H1 (cell line): ENCODE measurements at regions not wholly inside any gene's neighbourhood (a gene's known extent, or its start where the extent isn't known, plus 50 kb on each side); places are given as distances from the start of the nearest gene placed in this dataset.

Experiments used
- CTCF ChIA-PET: fragments of 300-600 bp; sonication (Branson Sonifier 250); formaldehyde crosslinking; loops from one replicate; lab custom pipeline; 2021; ENCODE audit not compliant: partially characterized antibody; lab: Charles Lee
- POLR2A ChIA-PET: fragments of 300-600 bp; sonication (Branson Sonifier 250); formaldehyde crosslinking; loops from one replicate; lab custom pipeline; 2021; ENCODE audit warnings: inconsistent platforms; ENCODE audit not compliant: partially characterized antibody; lab: Charles Lee
- DNase-seq, 2 experiments: peaks; one replicate each; pipeline versions ENCODE4 v3.0.0 to v3.0.0-alpha.2; 2010 to 2022; ENCODE audit warnings: low spot score in 2 of 2, low read depth in 1 of 2, mixed read lengths in 1 of 2
- FAIRE-seq: peaks from 2 replicates; lab custom pipeline; 2011; peaks lifted over from hg19 to GRCh38; lab: Jason Lieb, UNC
- H2AFZ ChIP-seq: 2 replicates; pipeline ENCODE4 v1.8.1; 2012; ENCODE audit warnings: low read length, inconsistent platforms
- H2AK5ac ChIP-seq: 2 replicates; pipeline ENCODE4 v1.6.1; 2013; ENCODE audit warnings: low read depth, low read length
- H2BK120ac ChIP-seq: replicated peaks from 2 replicates; pipeline ENCODE3; 2013; ENCODE audit warnings: low read depth, low read length, inconsistent platforms
- H2BK12ac ChIP-seq: 2 replicates; pipeline ENCODE4 v1.6.1; 2013; ENCODE audit warnings: low read depth, low read length
- H2BK15ac ChIP-seq: 2 replicates; pipeline ENCODE4 v1.6.1; 2013; ENCODE audit warnings: low read length
- H2BK20ac ChIP-seq: 2 replicates; pipeline ENCODE4 v1.6.1; 2013; ENCODE audit warnings: low read length
- H2BK5ac ChIP-seq: 2 replicates; pipeline ENCODE4 v1.6.1; 2013; ENCODE audit warnings: low read depth, low read length
- H3K14ac ChIP-seq: 2 replicates; pipeline ENCODE4 v1.6.1; 2013; ENCODE audit warnings: inconsistent platforms; ENCODE audit not compliant: insufficient read length
- H3K18ac ChIP-seq: 2 replicates; pipeline ENCODE4 v1.6.1; 2013; ENCODE audit warnings: low read length; ENCODE audit errors: extremely low read depth
- H3K23ac ChIP-seq: 2 replicates; pipeline ENCODE4 v1.6.1; 2013; ENCODE audit warnings: inconsistent platforms; ENCODE audit not compliant: insufficient read length
- H3K23me2 ChIP-seq: 2 replicates; pipeline ENCODE4 v1.6.1; 2013; ENCODE audit warnings: low read depth, low read length
- H3K27ac ChIP-seq: 2 replicates; pipeline ENCODE4 v1.6.1; 2011; ENCODE audit warnings: low read depth, low read length, inconsistent platforms
- H3K27me3 ChIP-seq, 4 experiments: replicated peaks in 1 of 4; 1 replicate in 1 of 4; 2 replicates in 3 of 4; pipeline versions ENCODE4 v1.6.1 to v1.8.1; 2011 to 2013; ENCODE audit warnings: low read length in 3 of 4, mild to moderate bottlenecking in 3 of 4, inconsistent platforms in 2 of 4, mixed read lengths in 2 of 4, moderate library complexity in 1 of 4; ENCODE audit not compliant: control insufficient read depth in 3 of 4, insufficient read depth in 3 of 4; ENCODE audit errors: extremely low read depth in 1 of 4
- H3K36me3 ChIP-seq, 4 experiments: 2 replicates each; pipeline versions ENCODE4 v1.6.1 to v1.8.1; 2011 to 2013; ENCODE audit warnings: mild to moderate bottlenecking in 4 of 4, low read length in 3 of 4, moderate library complexity in 2 of 4, control low read depth in 1 of 4, inconsistent platforms in 1 of 4; ENCODE audit not compliant: insufficient read depth in 4 of 4, control insufficient read depth in 2 of 4
- H3K4ac ChIP-seq: replicated peaks from 2 replicates; pipeline ENCODE3; 2013; ENCODE audit warnings: low read length, low read depth, mixed read lengths, inconsistent platforms; ENCODE audit not compliant: insufficient read length
- H3K4me1 ChIP-seq, 4 experiments: replicated peaks in 1 of 4; 1 replicate in 1 of 4; 2 replicates in 3 of 4; pipeline versions ENCODE4 v1.6.1 to v1.8.1; 2011 to 2013; ENCODE audit warnings: low read length in 3 of 4, inconsistent platforms in 2 of 4, mixed read lengths in 1 of 4; ENCODE audit not compliant: insufficient read depth in 4 of 4, control insufficient read depth in 3 of 4
- H3K4me2 ChIP-seq, 2 experiments: 2 replicates each; pipeline versions ENCODE4 v1.6.1 to v1.8.1; 2011 to 2013; ENCODE audit warnings: low read depth in 2 of 2, low read length in 2 of 2, control low read depth in 1 of 2, inconsistent platforms in 1 of 2, mild to moderate bottlenecking in 1 of 2; ENCODE audit not compliant: insufficient read depth in 1 of 2
- H3K4me3 ChIP-seq, 4 experiments: fragments of 200-600, 300-600 bp in 1 of 4; sonication (generic), shearing (Covaris generic), sonication (Bioruptor Twin) in 1 of 4; 2 replicates each; pipeline versions ENCODE4 v1.5.1 to v1.8.1; 2011 to 2016; ENCODE audit warnings: low read length in 4 of 4, low read depth in 3 of 4, control low read depth in 2 of 4, inconsistent platforms in 2 of 4, mild to moderate bottlenecking in 2 of 4, mixed read lengths in 1 of 4, moderate library complexity in 1 of 4; ENCODE audit not compliant: insufficient read depth in 2 of 4; ENCODE audit errors: extremely low read depth in 1 of 4
- H3K56ac ChIP-seq: replicated peaks from 2 replicates; pipeline ENCODE3; 2013; ENCODE audit warnings: low read depth, mild to moderate bottlenecking, mixed read lengths, low read length, inconsistent platforms; ENCODE audit not compliant: insufficient read length
- H3K79me1 ChIP-seq: 2 replicates; pipeline ENCODE4 v1.6.1; 2013; ENCODE audit warnings: low read depth, low read length, control low read depth
- H3K79me2 ChIP-seq, 2 experiments: 2 replicates each; pipeline versions ENCODE4 v1.6.1 to v1.8.1; 2012 to 2013; ENCODE audit warnings: low read length in 2 of 2, mild to moderate bottlenecking in 2 of 2, inconsistent platforms in 1 of 2; ENCODE audit not compliant: insufficient read depth in 2 of 2, control insufficient read depth in 1 of 2
- H3K9ac ChIP-seq, 4 experiments: replicated peaks in 1 of 4; 1 replicate in 1 of 4; 2 replicates in 3 of 4; pipeline versions ENCODE4 v1.6.1 to v1.8.1; 2011 to 2013; ENCODE audit warnings: low read depth in 3 of 4, low read length in 3 of 4, control low read depth in 2 of 4, mild to moderate bottlenecking in 2 of 4, moderate library complexity in 2 of 4, inconsistent platforms in 1 of 4; ENCODE audit errors: extremely low read depth in 1 of 4
- H3K9me3 ChIP-seq, 2 experiments: 2 replicates each; pipeline versions ENCODE4 v1.6.1 to v1.8.1; 2012 to 2013; ENCODE audit warnings: mild to moderate bottlenecking in 2 of 2, moderate library complexity in 2 of 2, control low read depth in 1 of 2, inconsistent platforms in 1 of 2, low read depth in 1 of 2, low read length in 1 of 2, mixed read lengths in 1 of 2; ENCODE audit not compliant: insufficient read depth in 2 of 2
- H4K20me1 ChIP-seq, 2 experiments: replicated peaks in 1 of 2; 2 replicates each; pipeline versions ENCODE3 to v1.8.1; 2011 to 2013; ENCODE audit warnings: inconsistent platforms in 2 of 2, low read length in 2 of 2, mild to moderate bottlenecking in 1 of 2; ENCODE audit not compliant: insufficient read depth in 2 of 2, control insufficient read depth in 1 of 2
- H4K5ac ChIP-seq: 2 replicates; pipeline ENCODE4 v1.6.1; 2013; ENCODE audit warnings: low read length, low read depth, mixed read lengths, inconsistent platforms; ENCODE audit not compliant: insufficient read length
- H4K8ac ChIP-seq: 2 replicates; pipeline ENCODE4 v1.8.0; 2013; ENCODE audit warnings: mild to moderate bottlenecking, moderate library complexity, low read length, inconsistent platforms; ENCODE audit not compliant: insufficient read depth; ENCODE audit errors: extremely low read depth
- H4K91ac ChIP-seq: replicated peaks from 2 replicates; pipeline ENCODE3; 2013; ENCODE audit warnings: low read length, mixed read lengths, inconsistent platforms; ENCODE audit not compliant: insufficient read length
- NRF1 ChIP-seq: IDR thresholded peaks from 2 replicates; pipeline ENCODE4 v1.6.1; 2011; ENCODE audit warnings: mild to moderate bottlenecking, low read depth, low read length, improper control_type of control experiment
- TAF7 ChIP-seq: optimal IDR thresholded peaks from 2 replicates; pipeline ENCODE3; 2011; ENCODE audit warnings: low read depth, mild to moderate bottlenecking, inconsistent platforms, low read length, moderate library complexity, borderline replicate concordance
- TBP ChIP-seq: IDR thresholded peaks from 2 replicates; pipeline ENCODE4 v1.6.1; 2011; ENCODE audit warnings: low read depth, low read length, improper control_type of control experiment
- WGBS, 2 experiments: shearing (Covaris generic) in 1 of 2; methylation state at CpG; one replicate each; pipeline versions ENCODE4 v1.1.6 to v1.1.7; 2013 to 2015; ENCODE audit warnings: low lambda C conversion rate in 2 of 2, mixed read lengths in 2 of 2, inconsistent platforms in 1 of 2, low coverage in 1 of 2, missing lambda C conversion rate in 1 of 2; ENCODE audit not compliant: insufficient replicate concordance in 2 of 2, insufficient coverage in 1 of 2, insufficient read length in 1 of 2; ENCODE audit errors: extremely low coverage in 1 of 2, missing lambda C conversion rate in 1 of 2; 5-methylcytosine and 5-hydroxymethylcytosine counted together

- DNase-seq (no peak), FAIRE-seq (no peak)
- no peak overlapping the region for H2AFZ ChIP-seq
- H4K20me1 ChIP-seq = no peaks in the 10 kb centered on the region
- peak overlapping the region; percentile 7 for H3K18ac ChIP-seq
- no peak overlapping the region for H4K5ac ChIP-seq
- no peak overlapping the region for H3K4me2 ChIP-seq
- POLR2A ChIA-PET = interaction anchor here (1.0 to 1.2 kb wide), 2 partner anchors 13 to 16 kb away, joined by 4 read pairs; no protein-coding TSS in a partner anchor
- no peak overlapping the region for H4K91ac ChIP-seq
- H3K9ac ChIP-seq = no peak overlapping the region
- no peaks in the 10 kb centered on the region for H3K27me3 ChIP-seq
- peaks cover 0 to 21% (median 13%) of the 10 kb centered on the region in 4 experiments; a peak in 5 of 7 replicates for H3K4me1 ChIP-seq
- no peaks in the 10 kb centered on the region for H3K36me3 ChIP-seq
- no peak overlapping the region for H3K14ac ChIP-seq
- 0 out of 2 replicates have a peak overlapping the region, but pooled peaks have one; percentile 72 for H2BK15ac ChIP-seq
- H3K4ac ChIP-seq = no peak overlapping the region
- no peaks in the 10 kb centered on the region for H3K79me1 ChIP-seq
- H3K9me3 ChIP-seq = no peaks in the 10 kb centered on the region
- H2BK120ac ChIP-seq = no peak overlapping the region
- WGBS, 2 experiments = 100% methylated on average over 1 of the region's 1 CpG; no CpG with 5 or more reads in 1 of the 2 experiments
- no peak overlapping the region for H2BK5ac ChIP-seq
- peak overlapping the region; percentile 80; the same call in 1 of the 2 replicates for H2BK12ac ChIP-seq
- H2AK5ac ChIP-seq = no peak overlapping the region
- H3K79me2 ChIP-seq = no peaks in the 10 kb centered on the region
- H3K27ac ChIP-seq = no peak overlapping the region
- CTCF ChIA-PET = interaction anchor here (0.9 to 1.0 kb wide), 2 partner anchors 23 to 29 kb away, joined by 3 to 6 read pairs; no protein-coding TSS in a partner anchor
- no peaks in the 10 kb centered on the region for H3K23me2 ChIP-seq
- H3K56ac ChIP-seq = no peak overlapping the region
- H3K23ac ChIP-seq = no peak overlapping the region
- H3K4me3 ChIP-seq = no peak overlapping the region
- H2BK20ac ChIP-seq = peak overlapping the region; percentile 75; the same call in 1 of the 2 replicates
- H4K8ac ChIP-seq = no peak overlapping the region
- no peak for TF ChIP-seq TBP
- no peak for TF ChIP-seq TAF7
- TF ChIP-seq NRF1 = no peak
Observed at GRCh38 chr9:105171076-105171475, 73.4 kb upstream of the SLC44A1 start.
